ENCODE measurements at regions not wholly inside any gene's neighbourhood (a gene's known extent, or its start where the extent isn't known, plus 50 kb on each side); places are given as distances from the start of the nearest gene placed in this dataset.

DNA sequence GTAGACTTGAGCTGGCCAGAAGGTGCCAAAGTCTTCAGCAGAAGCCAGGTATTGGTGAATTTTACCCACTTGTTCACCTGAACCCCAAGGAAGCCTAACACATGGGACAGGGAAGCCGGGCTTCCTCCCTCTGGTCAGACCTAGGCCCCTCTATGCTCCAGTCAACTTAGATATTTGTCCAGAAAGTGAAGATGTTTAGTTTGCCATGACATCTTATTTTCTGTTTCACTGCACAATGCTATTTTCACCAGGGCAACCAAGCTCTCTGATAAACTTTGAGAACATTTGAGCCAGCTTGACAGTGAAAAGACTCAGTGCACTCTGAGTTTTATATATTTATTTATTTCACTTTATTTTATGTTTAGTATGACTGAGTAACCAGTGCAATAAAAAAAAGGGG lies 71.0 kb downstream of the SOX14 start:
- no peak overlapping the region for H3K4me2 ChIP-seq (ENCODE audit: insufficient read depth, insufficient read length, low read length)
- H2BK20ac ChIP-seq (ENCODE audit: low read depth, low read length, poor library complexity, severe bottlenecking) = no peak overlapping the region
- Mint-ChIP-seq H3K4me3 (no peak overlapping the region), H3K27ac (no peak overlapping the region), H3K27me3 (ENCODE audit: low read depth) (peaks cover 3% of the 10 kb centered on the region; the same call in 1 of the 2 replicates), H3K9me3 (peaks cover 6 to 11% of the 10 kb centered on the region in 2 experiments; a peak in 4 of 5 replicates), H3K36me3 (ENCODE audit: insufficient read depth in 1 of 3, low read depth in 3 of 3) (peaks cover 0 to 10% (median 7%) of the 10 kb centered on the region in 3 experiments; a peak in 3 of 7 replicates), H3K4me1 (peaks cover 15 to 16% of the 10 kb centered on the region in 2 experiments)
- H4K20me1 ChIP-seq (ENCODE audit: control insufficient read depth, insufficient read depth, insufficient read length) = no peaks in the 10 kb centered on the region
- no peak overlapping the region for H3K4ac ChIP-seq (ENCODE audit: low read depth, low read length)
- H4K5ac ChIP-seq (ENCODE audit: insufficient read length, low read depth, low read length) = no peak overlapping the region
- H3K79me2 ChIP-seq (ENCODE audit: insufficient read depth, low read length) = no peaks in the 10 kb centered on the region
- peaks cover under 1% of the 10 kb centered on the region; the same call in 1 of the 2 replicates for H3K4me1 ChIP-seq (ENCODE audit: insufficient read depth, low read length)
- H3K27me3 ChIP-seq (ENCODE audit: insufficient read depth, low read length) = no peaks in the 10 kb centered on the region
- H3T11ph ChIP-seq (ENCODE audit: low read length) = no peak overlapping the region
- no peak overlapping the region for H4K8ac ChIP-seq (replicated peaks; ENCODE audit: insufficient read length, low read depth, low read length)
- no peak overlapping the region for H2BK120ac ChIP-seq (ENCODE audit: low read depth, low read length, poor library complexity, severe bottlenecking)
- H4K91ac ChIP-seq (ENCODE audit: insufficient read length, low read depth, low read length) = no peak overlapping the region
- no peak overlapping the region for H2BK15ac ChIP-seq (ENCODE audit: low read depth, low read length)
- no peak overlapping the region for H2AFZ ChIP-seq (ENCODE audit: low read length)
- H3K9ac ChIP-seq (ENCODE audit: extremely low read depth, insufficient read length, low read length) = no peak overlapping the region
- no peaks in the 10 kb centered on the region for H3K9me3 ChIP-seq (ENCODE audit: control insufficient read depth, low read depth, low read length)
- no peak overlapping the region for H2BK12ac ChIP-seq (ENCODE audit: insufficient read length, low read depth, low read length)
- no peak overlapping the region for H2AK5ac ChIP-seq (ENCODE audit: insufficient read length, low read length)
- no peak overlapping the region for H3K18ac ChIP-seq (ENCODE audit: insufficient read length, low read depth, low read length)
- no peaks in the 10 kb centered on the region for H3K79me1 ChIP-seq (ENCODE audit: insufficient read depth, low read depth, low read length, poor library complexity, severe bottlenecking)
- H3K14ac ChIP-seq (ENCODE audit: insufficient read depth, low read length) = no peak overlapping the region
- H3K27ac ChIP-seq (ENCODE audit: insufficient read length, low read depth, low read length) = no peak overlapping the region
- H3K56ac ChIP-seq (ENCODE audit: insufficient read length, low read depth, low read length) = no peak overlapping the region
- H2BK5ac ChIP-seq (ENCODE audit: insufficient read length, low read length) = no peak overlapping the region
- DNase-seq = no peak
- WGBS (ENCODE audit: extremely low coverage, insufficient read length, low lambda C conversion rate) = no CpG with 5 or more reads among the region's 1 CpG
- no peak overlapping the region for H3K23ac ChIP-seq (ENCODE audit: insufficient read length, low read depth, low read length)
- H3K23me2 ChIP-seq (ENCODE audit: insufficient read length, low read depth, low read length, poor library complexity, severe bottlenecking) = no peaks in the 10 kb centered on the region
- TF ChIP-seq, protein P1, sequence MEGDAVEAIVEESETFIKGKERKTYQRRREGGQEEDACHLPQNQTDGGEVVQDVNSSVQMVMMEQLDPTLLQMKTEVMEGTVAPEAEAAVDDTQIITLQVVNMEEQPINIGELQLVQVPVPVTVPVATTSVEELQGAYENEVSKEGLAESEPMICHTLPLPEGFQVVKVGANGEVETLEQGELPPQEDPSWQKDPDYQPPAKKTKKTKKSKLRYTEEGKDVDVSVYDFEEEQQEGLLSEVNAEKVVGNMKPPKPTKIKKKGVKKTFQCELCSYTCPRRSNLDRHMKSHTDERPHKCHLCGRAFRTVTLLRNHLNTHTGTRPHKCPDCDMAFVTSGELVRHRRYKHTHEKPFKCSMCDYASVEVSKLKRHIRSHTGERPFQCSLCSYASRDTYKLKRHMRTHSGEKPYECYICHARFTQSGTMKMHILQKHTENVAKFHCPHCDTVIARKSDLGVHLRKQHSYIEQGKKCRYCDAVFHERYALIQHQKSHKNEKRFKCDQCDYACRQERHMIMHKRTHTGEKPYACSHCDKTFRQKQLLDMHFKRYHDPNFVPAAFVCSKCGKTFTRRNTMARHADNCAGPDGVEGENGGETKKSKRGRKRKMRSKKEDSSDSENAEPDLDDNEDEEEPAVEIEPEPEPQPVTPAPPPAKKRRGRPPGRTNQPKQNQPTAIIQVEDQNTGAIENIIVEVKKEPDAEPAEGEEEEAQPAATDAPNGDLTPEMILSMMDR (conservative IDR thresholded peaks at IDR 0.05) = no peak

Data from H9 (cell line).